Endothelial cell of umbilical vein (primary cell): ENCODE measurements at regions not wholly inside any gene's neighbourhood (a gene's known extent, or its start where the extent isn't known, plus 50 kb on each side); places are given as distances from the start of the nearest gene placed in this dataset.

Experiments used
- BruUV-seq: library from RNA; stranded (reverse); fragments of 400-500 nt; replicated peaks from 2 replicates; lab custom pipeline; 2021; lab: Mats Ljungman, UMichigan
- CTCF ChIA-PET: fragments of 300-600, 350-600 bp; sonication (Branson Sonifier 250); formaldehyde crosslinking; loops from one replicate; lab custom pipeline; 2021; ENCODE audit warnings: antibody characterized with exemption, inconsistent platforms; lab: Charles Lee
- POLR2A ChIA-PET: fragments of 300-600, 350-600 bp; sonication (Branson Sonifier 250); formaldehyde crosslinking; loops from one replicate; lab custom pipeline; 2021; ENCODE audit warnings: antibody characterized with exemption, inconsistent platforms; lab: Charles Lee
- DNase-seq: peaks from one replicate; pipeline ENCODE4 v3.0.0-alpha.2; 2011; ENCODE audit warnings: low read depth, low spot score
- FAIRE-seq: peaks from 2 replicates; lab custom pipeline; 2011; peaks lifted over from hg19 to GRCh38; lab: Jason Lieb, UNC
- H2AFZ ChIP-seq: 2 replicates; pipeline ENCODE4 v1.6.0; 2012; ENCODE audit warnings: low read depth, low read length, control low read depth, inconsistent platforms
- H3K27ac ChIP-seq: 2 replicates; pipeline ENCODE4 v1.5.1; 2011; ENCODE audit warnings: low read depth, mild to moderate bottlenecking, control low read depth, low read length, moderate library complexity; ENCODE audit not compliant: insufficient read depth
- H3K27me3 ChIP-seq, 2 experiments: 2 replicates each; pipeline versions ENCODE4 v1.6.0 to v1.6.1; 2011; ENCODE audit warnings: low read length in 2 of 2, mixed read lengths in 1 of 2; ENCODE audit not compliant: control insufficient read depth in 2 of 2, insufficient read depth in 2 of 2
- H3K36me3 ChIP-seq, 2 experiments: 2 replicates in 1 of 2; 3 replicates in 1 of 2; pipeline ENCODE4 v1.5.1; 2011; ENCODE audit warnings: low read length in 2 of 2, mild to moderate bottlenecking in 1 of 2, moderate library complexity in 1 of 2; ENCODE audit not compliant: control insufficient read depth in 2 of 2, insufficient read depth in 2 of 2; ENCODE audit errors: extremely low read depth in 1 of 2
- H3K4me1 ChIP-seq: 3 replicates; pipeline ENCODE4 v1.5.1; 2011; ENCODE audit warnings: mild to moderate bottlenecking, low read length; ENCODE audit not compliant: control insufficient read depth, insufficient read depth; ENCODE audit errors: extremely low read depth
- H3K4me2 ChIP-seq: 2 replicates; pipeline ENCODE4 v1.6.1; 2011; ENCODE audit warnings: low read length, control low read depth, mixed read lengths; ENCODE audit not compliant: insufficient read depth
- H3K4me3 ChIP-seq, 3 experiments: fragments of 200-600 bp in 1 of 3; sonication (generic), shearing (Covaris generic) in 1 of 3; replicated peaks in 1 of 3; 2 replicates each; pipeline ENCODE4 v1.5.1; 2011 to 2016; ENCODE audit warnings: control low read depth in 3 of 3, low read length in 3 of 3, mild to moderate bottlenecking in 2 of 3, inconsistent platforms in 1 of 3, low read depth in 1 of 3, moderate library complexity in 1 of 3; ENCODE audit not compliant: insufficient read depth in 1 of 3
- H3K79me2 ChIP-seq: 2 replicates; pipeline ENCODE4 v1.6.0; 2012; ENCODE audit warnings: low read length, inconsistent platforms; ENCODE audit not compliant: control insufficient read depth, insufficient read depth
- H3K9ac ChIP-seq: replicated peaks from 2 replicates; pipeline ENCODE3; 2011; ENCODE audit warnings: low read length, control low read depth; ENCODE audit not compliant: insufficient read depth; ENCODE audit errors: extremely low read depth
- H3K9me1 ChIP-seq: replicated peaks from 3 replicates; pipeline ENCODE4 v1.6.0; 2011; ENCODE audit warnings: mild to moderate bottlenecking, low read length; ENCODE audit not compliant: control insufficient read depth, insufficient read depth; ENCODE audit errors: extremely low read depth
- H3K9me3 ChIP-seq: replicated peaks from 2 replicates; pipeline ENCODE4 v1.5.1; 2012; ENCODE audit warnings: low read length, inconsistent platforms; ENCODE audit not compliant: control insufficient read depth, insufficient read depth
- H4K20me1 ChIP-seq: replicated peaks from 2 replicates; pipeline ENCODE3; 2011; ENCODE audit warnings: mild to moderate bottlenecking, low read length; ENCODE audit not compliant: control insufficient read depth, insufficient read depth; ENCODE audit errors: extremely low read depth
- CTCF ChIP-seq, 2 donors: IDR thresholded peaks; 1 replicate in 1 of 2; 2 replicates in 1 of 2; pipeline ENCODE4 v1.5.1; 2011; ENCODE audit warnings: low read length in 2 of 2, mild to moderate bottlenecking in 2 of 2, moderate library complexity in 2 of 2, control low read depth in 1 of 2, inconsistent platforms in 1 of 2, low read depth in 1 of 2; ENCODE audit not compliant: insufficient read depth in 1 of 2; ENCODE audit errors: extremely low read depth in 1 of 2
- FOS ChIP-seq: IDR thresholded peaks from 2 replicates; pipeline ENCODE4 v1.6.1; 2011; ENCODE audit warnings: mild to moderate bottlenecking, low read length, moderate library complexity, borderline replicate concordance; ENCODE audit not compliant: insufficient read depth
- GATA2 ChIP-seq: IDR thresholded peaks from 2 replicates; pipeline ENCODE4 v1.7.0; 2011; ENCODE audit warnings: low read depth, mild to moderate bottlenecking, moderate library complexity, mixed read lengths, low read length; ENCODE audit not compliant: insufficient read length, insufficient read depth
- JUN ChIP-seq: IDR thresholded peaks from 2 replicates; pipeline ENCODE4 v1.6.1; 2011; ENCODE audit warnings: borderline replicate concordance, low read depth; ENCODE audit not compliant: insufficient read length, insufficient read depth
- POLR2AphosphoS5 ChIP-seq: IDR thresholded peaks from 2 replicates; pipeline ENCODE4 v1.6.1; 2012; ENCODE audit warnings: low read depth, mild to moderate bottlenecking, control low read depth, low read length, moderate library complexity; ENCODE audit not compliant: insufficient read depth
- dilution Hi-C: fragments of 300-500 bp; cut with MboI; formaldehyde crosslinking; loops from one replicate; pipeline ENCODE4 v1.15.0; 2019; ENCODE audit warnings: low sequenced_read_pairs; ENCODE audit not compliant: extremely low pct_ligation_motif_present
- intact Hi-C: fragments of 100-400 bp; cut with micrococcal nuclease; formaldehyde crosslinking; loops from one replicate; pipeline ENCODE4 v1.10.0; 2022

- dilution Hi-C loops: no loop called here
These were observed 270.2 kb downstream of the PTPRC start for GRCh38 chr1:198908995-198909394.

GRCh38 chr1:198909973-198910372, 271.1 kb downstream of the PTPRC start:
- peaks cover 93% of the 10 kb centered on the region for H3K79me2 ChIP-seq
- DNase-seq (peak; percentile 66), FAIRE-seq (peak; percentile 47)
- CTCF ChIA-PET: interaction anchor here (0.8 to 6.2 kb wide), 5 partner anchors 9 to 134 kb away, joined by 3 to 24 read pairs (median 3); no protein-coding TSS in a partner anchor
- intact Hi-C loops (loop anchor here (1.0 kb wide), 1 partner anchor 25 kb away; no protein-coding TSS in a partner anchor), dilution Hi-C loops (no loop called here)
- H3K9ac ChIP-seq: peak overlapping the region; percentile 45
- peaks cover 66% of the 10 kb centered on the region for H3K4me1 ChIP-seq
- H4K20me1 ChIP-seq: peaks cover 5% of the 10 kb centered on the region
- H3K9me1 ChIP-seq: no peaks in the 10 kb centered on the region
- H3K27ac ChIP-seq: peak overlapping the region; percentile 26
- no peaks in the 10 kb centered on the region for H3K27me3 ChIP-seq
- no peak overlapping the region for H3K4me3 ChIP-seq
- no peaks in the 10 kb centered on the region for H3K9me3 ChIP-seq
- H3K36me3 ChIP-seq: peaks cover 0 to 14% of the 10 kb centered on the region in 2 experiments
- no peak overlapping the region for H2AFZ ChIP-seq
- POLR2A ChIA-PET: interaction anchor here (0.7 kb wide), 1 partner anchor 787 kb away, joined by 5 read pairs; no protein-coding TSS in a partner anchor
- BruUV-seq: no TSS peak
- peak; percentile 53 for TF ChIP-seq FOS
- TF ChIP-seq CTCF (IDR thresholded peaks at IDR 0.05; ENCODE audit: extremely low read depth in 1 of 2, insufficient read depth in 1 of 2, low read depth in 1 of 2, low read length in 2 of 2): no peak
- TF ChIP-seq JUN: peak; percentile 47
- H3K4me2 ChIP-seq: peak overlapping the region; percentile 65

More at GRCh38 chr1:198908995-198909394, 270.2 kb downstream of the PTPRC start:
- ChIA-PET CTCF (interaction anchor here (6.2 kb wide), 1 partner anchor 14 kb away, joined by 24 read pairs; no protein-coding TSS in a partner anchor), POLR2A (no interaction called here)
- H3K4me1 ChIP-seq: peaks cover 59% of the 10 kb centered on the region
- no peak overlapping the region for H3K4me3 ChIP-seq
- no peak for DNase-seq
- H4K20me1 ChIP-seq: peaks cover 7% of the 10 kb centered on the region
- no peaks in the 10 kb centered on the region for H3K9me1 ChIP-seq
- H2AFZ ChIP-seq: no peak overlapping the region
- peaks cover 93% of the 10 kb centered on the region for H3K79me2 ChIP-seq
- no peak overlapping the region for H3K27ac ChIP-seq
- peaks cover 0 to 10% of the 10 kb centered on the region in 2 experiments for H3K36me3 ChIP-seq
- no TSS peak for BruUV-seq
- no peaks in the 10 kb centered on the region for H3K27me3 ChIP-seq
- intact Hi-C loops: no loop called here
- no peak for FAIRE-seq
- no peak overlapping the region for H3K9ac ChIP-seq
- no peaks in the 10 kb centered on the region for H3K9me3 ChIP-seq
- no peak overlapping the region for H3K4me2 ChIP-seq
- no peak for TF ChIP-seq JUN
- no peak for TF ChIP-seq POLR2AphosphoS5
- no peak for TF ChIP-seq GATA2
